Ishikawa (cell line): ENCODE measurements at regions not wholly inside any gene's neighbourhood (a gene's known extent, or its start where the extent isn't known, plus 50 kb on each side); places are given as distances from the start of the nearest gene placed in this dataset.

ENCODE experiments used
- CEBPB ChIP-seq: IDR thresholded peaks from 2 replicates; pipeline ENCODE4 v1.6.1; 2012
- CREB1 ChIP-seq: IDR thresholded peaks from 2 replicates; pipeline ENCODE4 v1.6.1; 2012; ENCODE audit warnings: low read depth
- EGR1 ChIP-seq: IDR thresholded peaks from 2 replicates; pipeline ENCODE4 v1.6.1; 2012
- EP300 ChIP-seq: IDR thresholded peaks from 2 replicates; pipeline ENCODE4 v1.6.1; 2012; ENCODE audit warnings: borderline replicate concordance
- FOXM1 ChIP-seq: IDR thresholded peaks from 2 replicates; pipeline ENCODE4 v1.6.1; 2012; ENCODE audit warnings: low read depth, borderline replicate concordance
- MAX ChIP-seq: IDR thresholded peaks from 2 replicates; pipeline ENCODE4 v1.6.1; 2012
- NFIC ChIP-seq: IDR thresholded peaks from 2 replicates; pipeline ENCODE4 v1.6.1; 2012
- RAD21 ChIP-seq: IDR thresholded peaks from 2 replicates; pipeline ENCODE4 v1.6.1; 2012; ENCODE audit warnings: low read depth
- REST ChIP-seq: IDR thresholded peaks from 2 replicates; pipeline ENCODE4 v1.6.1; 2012; ENCODE audit warnings: low read depth, mild to moderate bottlenecking
- TAF1 ChIP-seq: IDR thresholded peaks from 2 replicates; pipeline ENCODE4 v1.6.1; 2012; ENCODE audit warnings: low read depth, mild to moderate bottlenecking
- TEAD4 ChIP-seq: IDR thresholded peaks from 2 replicates; pipeline ENCODE4 v1.6.1; 2012
- USF1 ChIP-seq: IDR thresholded peaks from 2 replicates; pipeline ENCODE4 v1.6.1; 2012
- YY1 ChIP-seq: IDR thresholded peaks from 2 replicates; pipeline ENCODE4 v1.6.1; 2012; ENCODE audit warnings: low read depth
- ZBTB7A ChIP-seq: IDR thresholded peaks from 2 replicates; pipeline ENCODE4 v1.6.1; 2012; ENCODE audit warnings: low read depth

- TF ChIP-seq YY1 = no peak
- no peak for TF ChIP-seq FOXM1
- TF ChIP-seq TEAD4 = no peak
- no peak for TF ChIP-seq EP300
- TF ChIP-seq RAD21 = no peak
- no peak for TF ChIP-seq TAF1
- TF ChIP-seq MAX = no peak
- TF ChIP-seq REST = no peak
- TF ChIP-seq NFIC = no peak
- TF ChIP-seq CEBPB = no peak
- TF ChIP-seq CREB1 = no peak
- no peak for TF ChIP-seq USF1
- no peak for TF ChIP-seq ZBTB7A
- TF ChIP-seq EGR1 = no peak
Measured at GRCh38 chr1:157219600-157219999, 81.4 kb upstream of the ETV3 start.
